Hepatocyte (in vitro differentiated cells): ENCODE measurements at regions not wholly inside any gene's neighbourhood (a gene's known extent, or its start where the extent isn't known, plus 50 kb on each side); places are given as distances from the start of the nearest gene placed in this dataset.

ENCODE experiments used
- EZH2phosphoT487 ChIP-seq: fragments of 200-600 bp; sonication (generic); IDR thresholded peaks from one replicate; pipeline ENCODE4 v1.6.1; 2018; ENCODE audit warnings: antibody characterized with exemption, mild to moderate bottlenecking, low read depth, moderate library complexity; ENCODE audit not compliant: unreplicated experiment, severe bottlenecking
- TF ChIP-seq, protein P1 (sequence below): fragments of 200-600 bp; sonication (generic); IDR thresholded peaks from 2 replicates; pipeline ENCODE4 v1.5.1; 2016; ENCODE audit warnings: antibody characterized with exemption, mild to moderate bottlenecking; ENCODE audit not compliant: poor library complexity

DNA sequence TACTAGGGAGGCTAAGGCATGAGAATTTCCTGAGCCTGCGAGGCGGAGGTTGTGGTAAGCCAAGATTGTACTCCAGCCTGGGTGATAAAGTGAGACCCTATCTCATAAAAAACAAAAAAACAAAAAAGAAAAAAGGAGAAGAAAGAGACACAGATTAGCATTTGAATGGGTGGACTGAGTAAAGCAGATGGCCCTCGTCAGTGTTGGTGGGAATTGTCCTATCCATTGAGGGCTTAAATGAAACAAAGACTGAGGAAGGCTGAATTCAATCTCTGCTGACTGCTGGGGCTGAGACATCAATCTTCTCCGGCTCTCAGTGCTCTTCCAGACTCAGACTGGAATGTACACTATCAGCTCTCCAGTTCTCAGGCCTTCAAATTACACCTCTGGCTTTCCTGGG is 136.8 kb downstream of the SLC7A11 start:
- TF ChIP-seq EZH2phosphoT487, result no peak
- TF ChIP-seq, protein P1, sequence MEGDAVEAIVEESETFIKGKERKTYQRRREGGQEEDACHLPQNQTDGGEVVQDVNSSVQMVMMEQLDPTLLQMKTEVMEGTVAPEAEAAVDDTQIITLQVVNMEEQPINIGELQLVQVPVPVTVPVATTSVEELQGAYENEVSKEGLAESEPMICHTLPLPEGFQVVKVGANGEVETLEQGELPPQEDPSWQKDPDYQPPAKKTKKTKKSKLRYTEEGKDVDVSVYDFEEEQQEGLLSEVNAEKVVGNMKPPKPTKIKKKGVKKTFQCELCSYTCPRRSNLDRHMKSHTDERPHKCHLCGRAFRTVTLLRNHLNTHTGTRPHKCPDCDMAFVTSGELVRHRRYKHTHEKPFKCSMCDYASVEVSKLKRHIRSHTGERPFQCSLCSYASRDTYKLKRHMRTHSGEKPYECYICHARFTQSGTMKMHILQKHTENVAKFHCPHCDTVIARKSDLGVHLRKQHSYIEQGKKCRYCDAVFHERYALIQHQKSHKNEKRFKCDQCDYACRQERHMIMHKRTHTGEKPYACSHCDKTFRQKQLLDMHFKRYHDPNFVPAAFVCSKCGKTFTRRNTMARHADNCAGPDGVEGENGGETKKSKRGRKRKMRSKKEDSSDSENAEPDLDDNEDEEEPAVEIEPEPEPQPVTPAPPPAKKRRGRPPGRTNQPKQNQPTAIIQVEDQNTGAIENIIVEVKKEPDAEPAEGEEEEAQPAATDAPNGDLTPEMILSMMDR, result no peak
